Tibial nerve (tissue), 3 donors: ENCODE measurements at regions not wholly inside any gene's neighbourhood (a gene's known extent, or its start where the extent isn't known, plus 50 kb on each side); places are given as distances from the start of the nearest gene placed in this dataset.

Experiments used
- POLR2A ChIP-seq, 2 donors: fragments of 450-650 bp; IDR thresholded peaks; one replicate each; pipeline ENCODE4 v1.6.1; 2017; ENCODE audit warnings: antibody characterized with exemption in 2 of 2, mild to moderate bottlenecking in 2 of 2, moderate library complexity in 2 of 2
- TF ChIP-seq, protein P1 (sequence below), 5 experiments: fragments of 200-600 bp in 3 of 5; fragments of 450-650 bp in 2 of 5; sonication (generic) in 3 of 5; IDR thresholded peaks; one replicate each; pipeline ENCODE4 v1.5.1; 2016 to 2019; ENCODE audit warnings: antibody characterized with exemption in 5 of 5, mild to moderate bottlenecking in 3 of 5, moderate library complexity in 2 of 5

- TF ChIP-seq, protein P1, sequence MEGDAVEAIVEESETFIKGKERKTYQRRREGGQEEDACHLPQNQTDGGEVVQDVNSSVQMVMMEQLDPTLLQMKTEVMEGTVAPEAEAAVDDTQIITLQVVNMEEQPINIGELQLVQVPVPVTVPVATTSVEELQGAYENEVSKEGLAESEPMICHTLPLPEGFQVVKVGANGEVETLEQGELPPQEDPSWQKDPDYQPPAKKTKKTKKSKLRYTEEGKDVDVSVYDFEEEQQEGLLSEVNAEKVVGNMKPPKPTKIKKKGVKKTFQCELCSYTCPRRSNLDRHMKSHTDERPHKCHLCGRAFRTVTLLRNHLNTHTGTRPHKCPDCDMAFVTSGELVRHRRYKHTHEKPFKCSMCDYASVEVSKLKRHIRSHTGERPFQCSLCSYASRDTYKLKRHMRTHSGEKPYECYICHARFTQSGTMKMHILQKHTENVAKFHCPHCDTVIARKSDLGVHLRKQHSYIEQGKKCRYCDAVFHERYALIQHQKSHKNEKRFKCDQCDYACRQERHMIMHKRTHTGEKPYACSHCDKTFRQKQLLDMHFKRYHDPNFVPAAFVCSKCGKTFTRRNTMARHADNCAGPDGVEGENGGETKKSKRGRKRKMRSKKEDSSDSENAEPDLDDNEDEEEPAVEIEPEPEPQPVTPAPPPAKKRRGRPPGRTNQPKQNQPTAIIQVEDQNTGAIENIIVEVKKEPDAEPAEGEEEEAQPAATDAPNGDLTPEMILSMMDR (IDR thresholded peaks at IDR 0.05) = no peak
- TF ChIP-seq POLR2A (IDR thresholded peaks at IDR 0.05) = no peak
Observed at GRCh38 chr12:94756789-94757188, 106.4 kb upstream of the TMCC3 start.
